HCT116 (cell line): ENCODE measurements at regions not wholly inside any gene's neighbourhood (a gene's known extent, or its start where the extent isn't known, plus 50 kb on each side); places are given as distances from the start of the nearest gene placed in this dataset.
"Not testable (repeated sequence)": the region's sequence is repeated elsewhere in the genome, so short reads cannot be mapped to it uniquely, and the experiment has no call there.

Experiments
- CEBPB ChIP-seq: IDR thresholded peaks from 2 replicates; pipeline ENCODE4 v1.6.1; 2012; ENCODE audit warnings: low read depth
- EZH2phosphoT487 ChIP-seq: fragments of 200-600 bp; IDR thresholded peaks from 2 replicates; pipeline ENCODE4 v1.6.1; 2018; ENCODE audit warnings: antibody characterized with exemption, borderline replicate concordance
- JUND ChIP-seq: IDR thresholded peaks from 2 replicates; pipeline ENCODE4 v1.6.1; 2012
- POLR2A ChIP-seq: IDR thresholded peaks from 2 replicates; pipeline ENCODE4 v1.7.0; 2011; ENCODE audit warnings: borderline replicate concordance; ENCODE audit not compliant: insufficient read depth, insufficient read length; ENCODE audit errors: extremely low read depth
- SIN3A ChIP-seq: IDR thresholded peaks from 2 replicates; pipeline ENCODE4 v1.6.1; 2012; ENCODE audit warnings: low read depth
- SP1 ChIP-seq: IDR thresholded peaks from 2 replicates; pipeline ENCODE4 v1.6.1; 2012; ENCODE audit warnings: low read depth
- TCF7L2 ChIP-seq: IDR thresholded peaks from 2 replicates; pipeline ENCODE4 v1.7.0; 2011; ENCODE audit warnings: borderline replicate concordance, inconsistent platforms; ENCODE audit not compliant: insufficient read depth, insufficient read length; ENCODE audit errors: extremely low read depth
- YY1 ChIP-seq: IDR thresholded peaks from 2 replicates; pipeline ENCODE4 v1.6.1; 2011; ENCODE audit warnings: low read length, low read depth, moderate library complexity, mild to moderate bottlenecking; ENCODE audit not compliant: insufficient replicate concordance; ENCODE audit errors: extremely low read depth
- ZNF274 ChIP-seq: fragments of 200-500 bp; sonication (Bioruptor generic); IDR thresholded peaks from 2 replicates; pipeline ENCODE4 v1.6.1; 2014; ENCODE audit warnings: mild to moderate bottlenecking, low read depth, low read length, inconsistent platforms
- TF ChIP-seq, protein P1 (sequence below), 3 experiments: fragments of 200-600 bp in 1 of 3; sonication (generic) in 1 of 3; IDR thresholded peaks in 2 of 3; conservative IDR thresholded peaks in 1 of 3; 2 replicates each; pipeline ENCODE4 v1.5.1; 2012 to 2017; ENCODE audit warnings: low read depth in 2 of 3, low read length in 2 of 3, antibody characterized with exemption in 1 of 3, borderline replicate concordance in 1 of 3, control low read depth in 1 of 3, mild to moderate bottlenecking in 1 of 3, mixed read lengths in 1 of 3, mixed run types in 1 of 3, moderate library complexity in 1 of 3; ENCODE audit not compliant: insufficient read depth in 1 of 3
- TF ChIP-seq, protein P2 (sequence below): IDR thresholded peaks from 2 replicates; pipeline ENCODE4 v1.6.1; 2012

DNA sequence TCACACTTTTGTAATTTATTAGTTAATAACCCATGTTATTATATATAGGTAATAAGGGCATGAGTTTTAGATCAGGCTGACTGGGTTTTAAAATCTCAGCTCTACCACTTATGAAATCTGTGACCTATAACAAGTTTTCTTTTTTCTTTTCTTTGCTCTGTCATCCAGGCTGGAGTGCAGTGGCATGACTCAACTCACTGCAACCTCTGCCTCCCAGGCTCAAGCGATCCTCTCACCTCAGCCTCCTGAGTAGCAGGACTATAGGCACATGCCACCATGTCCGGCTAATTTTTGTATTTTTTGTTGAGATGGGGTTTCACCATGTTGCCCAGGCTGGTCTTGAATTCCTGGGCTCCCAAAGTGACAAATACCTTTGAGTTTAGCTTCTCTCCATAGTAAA, 227.7 kb upstream of the KRR1 start:
- TF ChIP-seq, protein P1, sequence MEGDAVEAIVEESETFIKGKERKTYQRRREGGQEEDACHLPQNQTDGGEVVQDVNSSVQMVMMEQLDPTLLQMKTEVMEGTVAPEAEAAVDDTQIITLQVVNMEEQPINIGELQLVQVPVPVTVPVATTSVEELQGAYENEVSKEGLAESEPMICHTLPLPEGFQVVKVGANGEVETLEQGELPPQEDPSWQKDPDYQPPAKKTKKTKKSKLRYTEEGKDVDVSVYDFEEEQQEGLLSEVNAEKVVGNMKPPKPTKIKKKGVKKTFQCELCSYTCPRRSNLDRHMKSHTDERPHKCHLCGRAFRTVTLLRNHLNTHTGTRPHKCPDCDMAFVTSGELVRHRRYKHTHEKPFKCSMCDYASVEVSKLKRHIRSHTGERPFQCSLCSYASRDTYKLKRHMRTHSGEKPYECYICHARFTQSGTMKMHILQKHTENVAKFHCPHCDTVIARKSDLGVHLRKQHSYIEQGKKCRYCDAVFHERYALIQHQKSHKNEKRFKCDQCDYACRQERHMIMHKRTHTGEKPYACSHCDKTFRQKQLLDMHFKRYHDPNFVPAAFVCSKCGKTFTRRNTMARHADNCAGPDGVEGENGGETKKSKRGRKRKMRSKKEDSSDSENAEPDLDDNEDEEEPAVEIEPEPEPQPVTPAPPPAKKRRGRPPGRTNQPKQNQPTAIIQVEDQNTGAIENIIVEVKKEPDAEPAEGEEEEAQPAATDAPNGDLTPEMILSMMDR (IDR thresholded peaks at IDR 0.05 in 2 of 3, conservative IDR thresholded peaks at IDR 0.05 in 1 of 3; ENCODE audit: borderline replicate concordance in 1 of 3, insufficient read depth in 1 of 3, low read depth in 2 of 3, low read length in 2 of 3), result not testable (repeated sequence)
- TF ChIP-seq YY1, TCF7L2, SP1, JUND, ZNF274, SIN3A, POLR2A, EZH2phosphoT487: not testable (repeated sequence)
- TF ChIP-seq, protein P2, sequence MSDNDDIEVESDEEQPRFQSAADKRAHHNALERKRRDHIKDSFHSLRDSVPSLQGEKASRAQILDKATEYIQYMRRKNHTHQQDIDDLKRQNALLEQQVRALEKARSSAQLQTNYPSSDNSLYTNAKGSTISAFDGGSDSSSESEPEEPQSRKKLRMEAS, result peak; percentile 53
- TF ChIP-seq CEBPB, result peak; percentile 65; the same call in 1 of the 2 replicates
